K562 (cell line): ENCODE measurements at regions not wholly inside any gene's neighbourhood (a gene's known extent, or its start where the extent isn't known, plus 50 kb on each side); places are given as distances from the start of the nearest gene placed in this dataset.
A peak's percentile ranks its signal among the peaks of the same experiment; 100 is the strongest.

ENCODE experiments used
- BRF1 ChIP-seq: IDR thresholded peaks from 3 replicates; pipeline ENCODE4 v1.6.1; 2011; ENCODE audit warnings: borderline replicate concordance, mild to moderate bottlenecking; ENCODE audit not compliant: insufficient read length; ENCODE audit errors: extremely low read depth
- KAT8 ChIP-seq: fragments of 450-650 bp; IDR thresholded peaks from 2 replicates; pipeline ENCODE4 v1.6.1; 2016; ENCODE audit warnings: low read depth, mild to moderate bottlenecking
- MTF1 ChIP-seq: fragments of 250-450 bp; sonication (Bioruptor Pico); IDR thresholded peaks from 2 replicates; pipeline ENCODE4 v1.9.0; 2021; ENCODE audit warnings: moderate library complexity, mild to moderate bottlenecking, inconsistent platforms, borderline replicate concordance
- NCOA4 ChIP-seq: fragments of 450-650 bp; IDR thresholded peaks from 2 replicates; pipeline ENCODE4 v1.6.1; 2018; ENCODE audit warnings: mild to moderate bottlenecking; ENCODE audit not compliant: partially characterized antibody
- PURB ChIP-seq: sonication (generic); formaldehyde crosslinking; IDR thresholded peaks from 2 replicates; pipeline ENCODE4 v1.9.0; 2021; ENCODE audit warnings: low read depth, mild to moderate bottlenecking, missing genetic modification reagents
- SMAD2 ChIP-seq: fragments of 150-350 bp; IDR thresholded peaks from 2 replicates; pipeline ENCODE4 v1.6.1; 2014; ENCODE audit warnings: low read depth, mild to moderate bottlenecking, low read length
- TAL1 ChIP-seq: fragments of 450-650 bp; IDR thresholded peaks from 2 replicates; pipeline ENCODE4 v1.6.1; 2016; ENCODE audit warnings: mild to moderate bottlenecking
- XRCC4 ChIP-seq: IDR thresholded peaks from one replicate; pipeline ENCODE4 v1.6.1; 2011; ENCODE audit not compliant: insufficient read depth, insufficient read length; ENCODE audit errors: extremely low read depth
- ZEB2 ChIP-seq: fragments of 450-650 bp; IDR thresholded peaks from 2 replicates; pipeline ENCODE4 v1.6.1; 2016
- ZNF121 ChIP-seq: sonication (generic); formaldehyde crosslinking; conservative IDR thresholded peaks from 2 replicates; pipeline ENCODE4 v1.8.0; 2022; ENCODE audit warnings: missing genetic modification reagents
- ZNF174 ChIP-seq: fragments of 250-450 bp; sonication (Bioruptor Pico); IDR thresholded peaks from 2 replicates; pipeline ENCODE4 v1.4.0; 2020; ENCODE audit warnings: mild to moderate bottlenecking
- ZNF583 ChIP-seq: fragments of 250-450 bp; sonication (Bioruptor Pico); IDR thresholded peaks from 2 replicates; pipeline ENCODE4 v1.4.0; 2020
- TF ChIP-seq, protein P1 (sequence below), 2 experiments: fragments of 450-650 bp; formaldehyde crosslinking in 1 of 2; IDR thresholded peaks; 2 replicates each; pipeline versions ENCODE4 v1.4.0 to v1.6.1; 2014 to 2020; ENCODE audit warnings: mild to moderate bottlenecking in 2 of 2, borderline replicate concordance in 1 of 2, low read depth in 1 of 2
- TF ChIP-seq, protein P2 (sequence below): fragments of 250-450 bp; sonication (Bioruptor Pico); IDR thresholded peaks from 2 replicates; pipeline ENCODE4 v1.5.0; 2022; ENCODE audit warnings: mild to moderate bottlenecking
- TF ChIP-seq, protein P3 (sequence below): IDR thresholded peaks from 2 replicates; pipeline ENCODE4 v1.6.1; 2014; ENCODE audit warnings: antibody characterized with exemption
- TF ChIP-seq, protein P4 (sequence below): fragments of 250-450 bp; sonication (Bioruptor Pico); IDR thresholded peaks from 2 replicates; pipeline ENCODE4 v1.4.0; 2020; ENCODE audit warnings: mild to moderate bottlenecking, moderate library complexity, borderline replicate concordance

DNA sequence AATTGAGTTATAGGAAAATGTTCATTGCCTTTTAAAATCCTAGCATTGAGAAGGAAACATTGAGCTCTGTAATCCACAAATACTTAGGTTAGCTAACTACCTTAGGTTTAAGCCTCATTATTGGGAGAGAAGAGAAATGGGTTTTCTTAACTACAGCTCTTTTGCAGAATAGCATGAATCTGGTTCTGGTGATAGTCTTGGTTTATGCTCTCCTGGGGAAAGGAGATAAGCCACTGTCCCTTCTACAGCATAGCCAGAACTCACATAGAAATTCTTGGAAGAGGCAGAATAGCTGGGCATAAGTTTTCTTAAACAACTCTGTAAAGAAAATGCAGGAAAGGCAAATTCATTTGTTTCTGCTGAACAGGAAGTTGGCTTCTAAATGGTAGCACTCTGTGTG lies 378.6 kb upstream of the CHRM2 start (continued):
- TF ChIP-seq, protein P1, sequence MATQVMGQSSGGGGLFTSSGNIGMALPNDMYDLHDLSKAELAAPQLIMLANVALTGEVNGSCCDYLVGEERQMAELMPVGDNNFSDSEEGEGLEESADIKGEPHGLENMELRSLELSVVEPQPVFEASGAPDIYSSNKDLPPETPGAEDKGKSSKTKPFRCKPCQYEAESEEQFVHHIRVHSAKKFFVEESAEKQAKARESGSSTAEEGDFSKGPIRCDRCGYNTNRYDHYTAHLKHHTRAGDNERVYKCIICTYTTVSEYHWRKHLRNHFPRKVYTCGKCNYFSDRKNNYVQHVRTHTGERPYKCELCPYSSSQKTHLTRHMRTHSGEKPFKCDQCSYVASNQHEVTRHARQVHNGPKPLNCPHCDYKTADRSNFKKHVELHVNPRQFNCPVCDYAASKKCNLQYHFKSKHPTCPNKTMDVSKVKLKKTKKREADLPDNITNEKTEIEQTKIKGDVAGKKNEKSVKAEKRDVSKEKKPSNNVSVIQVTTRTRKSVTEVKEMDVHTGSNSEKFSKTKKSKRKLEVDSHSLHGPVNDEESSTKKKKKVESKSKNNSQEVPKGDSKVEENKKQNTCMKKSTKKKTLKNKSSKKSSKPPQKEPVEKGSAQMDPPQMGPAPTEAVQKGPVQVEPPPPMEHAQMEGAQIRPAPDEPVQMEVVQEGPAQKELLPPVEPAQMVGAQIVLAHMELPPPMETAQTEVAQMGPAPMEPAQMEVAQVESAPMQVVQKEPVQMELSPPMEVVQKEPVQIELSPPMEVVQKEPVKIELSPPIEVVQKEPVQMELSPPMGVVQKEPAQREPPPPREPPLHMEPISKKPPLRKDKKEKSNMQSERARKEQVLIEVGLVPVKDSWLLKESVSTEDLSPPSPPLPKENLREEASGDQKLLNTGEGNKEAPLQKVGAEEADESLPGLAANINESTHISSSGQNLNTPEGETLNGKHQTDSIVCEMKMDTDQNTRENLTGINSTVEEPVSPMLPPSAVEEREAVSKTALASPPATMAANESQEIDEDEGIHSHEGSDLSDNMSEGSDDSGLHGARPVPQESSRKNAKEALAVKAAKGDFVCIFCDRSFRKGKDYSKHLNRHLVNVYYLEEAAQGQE (IDR thresholded peaks at IDR 0.05; ENCODE audit: borderline replicate concordance) = no peak
- TF ChIP-seq, protein P1 (CRISPR knock-in tag; IDR thresholded peaks at IDR 0.05; ENCODE audit: low read depth) = no peak
- TF ChIP-seq, protein P2, sequence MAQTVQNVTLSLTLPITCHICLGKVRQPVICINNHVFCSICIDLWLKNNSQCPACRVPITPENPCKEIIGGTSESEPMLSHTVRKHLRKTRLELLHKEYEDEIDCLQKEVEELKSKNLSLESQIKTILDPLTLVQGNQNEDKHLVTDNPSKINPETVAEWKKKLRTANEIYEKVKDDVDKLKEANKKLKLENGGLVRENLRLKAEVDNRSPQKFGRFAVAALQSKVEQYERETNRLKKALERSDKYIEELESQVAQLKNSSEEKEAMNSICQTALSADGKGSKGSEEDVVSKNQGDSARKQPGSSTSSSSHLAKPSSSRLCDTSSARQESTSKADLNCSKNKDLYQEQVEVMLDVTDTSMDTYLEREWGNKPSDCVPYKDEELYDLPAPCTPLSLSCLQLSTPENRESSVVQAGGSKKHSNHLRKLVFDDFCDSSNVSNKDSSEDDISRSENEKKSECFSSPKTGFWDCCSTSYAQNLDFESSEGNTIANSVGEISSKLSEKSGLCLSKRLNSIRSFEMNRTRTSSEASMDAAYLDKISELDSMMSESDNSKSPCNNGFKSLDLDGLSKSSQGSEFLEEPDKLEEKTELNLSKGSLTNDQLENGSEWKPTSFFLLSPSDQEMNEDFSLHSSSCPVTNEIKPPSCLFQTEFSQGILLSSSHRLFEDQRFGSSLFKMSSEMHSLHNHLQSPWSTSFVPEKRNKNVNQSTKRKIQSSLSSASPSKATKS (CRISPR knock-in tag) = no peak
- TF ChIP-seq, protein P3, sequence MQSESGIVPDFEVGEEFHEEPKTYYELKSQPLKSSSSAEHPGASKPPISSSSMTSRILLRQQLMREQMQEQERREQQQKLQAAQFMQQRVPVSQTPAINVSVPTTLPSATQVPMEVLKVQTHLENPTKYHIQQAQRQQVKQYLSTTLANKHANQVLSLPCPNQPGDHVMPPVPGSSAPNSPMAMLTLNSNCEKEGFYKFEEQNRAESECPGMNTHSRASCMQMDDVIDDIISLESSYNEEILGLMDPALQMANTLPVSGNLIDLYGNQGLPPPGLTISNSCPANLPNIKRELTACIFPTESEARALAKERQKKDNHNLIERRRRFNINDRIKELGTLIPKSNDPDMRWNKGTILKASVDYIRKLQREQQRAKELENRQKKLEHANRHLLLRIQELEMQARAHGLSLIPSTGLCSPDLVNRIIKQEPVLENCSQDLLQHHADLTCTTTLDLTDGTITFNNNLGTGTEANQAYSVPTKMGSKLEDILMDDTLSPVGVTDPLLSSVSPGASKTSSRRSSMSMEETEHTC = no peak
- TF ChIP-seq, protein P4, sequence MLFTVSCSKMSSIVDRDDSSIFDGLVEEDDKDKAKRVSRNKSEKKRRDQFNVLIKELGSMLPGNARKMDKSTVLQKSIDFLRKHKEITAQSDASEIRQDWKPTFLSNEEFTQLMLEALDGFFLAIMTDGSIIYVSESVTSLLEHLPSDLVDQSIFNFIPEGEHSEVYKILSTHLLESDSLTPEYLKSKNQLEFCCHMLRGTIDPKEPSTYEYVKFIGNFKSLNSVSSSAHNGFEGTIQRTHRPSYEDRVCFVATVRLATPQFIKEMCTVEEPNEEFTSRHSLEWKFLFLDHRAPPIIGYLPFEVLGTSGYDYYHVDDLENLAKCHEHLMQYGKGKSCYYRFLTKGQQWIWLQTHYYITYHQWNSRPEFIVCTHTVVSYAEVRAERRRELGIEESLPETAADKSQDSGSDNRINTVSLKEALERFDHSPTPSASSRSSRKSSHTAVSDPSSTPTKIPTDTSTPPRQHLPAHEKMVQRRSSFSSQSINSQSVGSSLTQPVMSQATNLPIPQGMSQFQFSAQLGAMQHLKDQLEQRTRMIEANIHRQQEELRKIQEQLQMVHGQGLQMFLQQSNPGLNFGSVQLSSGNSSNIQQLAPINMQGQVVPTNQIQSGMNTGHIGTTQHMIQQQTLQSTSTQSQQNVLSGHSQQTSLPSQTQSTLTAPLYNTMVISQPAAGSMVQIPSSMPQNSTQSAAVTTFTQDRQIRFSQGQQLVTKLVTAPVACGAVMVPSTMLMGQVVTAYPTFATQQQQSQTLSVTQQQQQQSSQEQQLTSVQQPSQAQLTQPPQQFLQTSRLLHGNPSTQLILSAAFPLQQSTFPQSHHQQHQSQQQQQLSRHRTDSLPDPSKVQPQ (CRISPR knock-in tag) = no peak
- no peak for TF ChIP-seq ZNF121 (CRISPR knock-in tag)
- TF ChIP-seq XRCC4 = no peak
- TF ChIP-seq BRF1 = no peak
- no peak for TF ChIP-seq SMAD2
- TF ChIP-seq PURB (CRISPR knock-in tag) = no peak
- TF ChIP-seq TAL1 = peak; percentile 94
- no peak for TF ChIP-seq MTF1 (CRISPR knock-in tag)
- TF ChIP-seq ZNF174 (CRISPR knock-in tag) = no peak
- no peak for TF ChIP-seq ZEB2
- no peak for TF ChIP-seq KAT8
- no peak for TF ChIP-seq ZNF583 (CRISPR knock-in tag)
- no peak for TF ChIP-seq NCOA4
